ENCODE measurements at regions not wholly inside any gene's neighbourhood (a gene's known extent, or its start where the extent isn't known, plus 50 kb on each side); places are given as distances from the start of the nearest gene placed in this dataset.
"Not testable (repeated sequence)": the region's sequence is repeated elsewhere in the genome, so short reads cannot be mapped to it uniquely, and the experiment has no call there.

DNA sequence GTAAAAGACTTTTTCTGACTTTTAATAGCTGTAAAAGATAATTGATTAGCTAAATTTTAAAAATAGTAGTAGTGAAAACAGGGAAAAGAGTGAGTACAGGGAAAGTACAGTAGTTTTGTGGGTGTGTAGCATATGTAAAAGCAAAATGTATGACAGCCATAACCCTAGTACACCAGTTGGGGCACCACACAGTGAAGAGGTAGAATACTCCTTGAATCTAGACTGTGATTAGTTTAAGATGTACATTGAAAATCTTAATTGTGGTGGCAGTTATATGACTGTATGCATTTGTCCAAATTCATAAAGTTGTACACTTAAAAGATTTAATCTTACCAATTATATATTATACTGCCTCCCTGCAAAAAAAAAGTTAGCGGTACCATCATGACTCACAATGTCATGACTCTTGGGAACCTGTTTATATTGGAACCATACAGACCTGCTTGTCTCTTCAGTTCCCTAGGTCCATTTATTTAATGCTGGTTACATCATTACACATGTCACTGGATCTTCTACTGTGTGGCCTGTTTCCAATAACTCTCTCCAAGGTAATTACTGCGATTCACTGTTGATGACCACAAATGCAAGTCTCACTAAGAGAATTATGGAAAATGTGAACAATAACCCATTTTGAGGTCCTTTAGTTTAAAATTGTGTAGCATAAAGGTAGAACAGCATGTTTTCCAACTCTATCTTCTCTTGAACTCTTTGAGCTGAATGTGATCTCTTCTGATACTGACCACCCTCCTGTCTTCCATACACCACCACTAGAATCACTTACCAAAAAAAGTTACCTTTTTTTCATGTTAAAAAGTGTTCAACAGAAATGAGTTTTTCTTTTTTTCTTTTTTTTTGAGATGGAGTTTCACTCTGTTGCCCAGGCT, 264.2 kb upstream of the AMIGO2 start:
- no peak overlapping the region for H3K4me3 ChIP-seq (ENCODE audit: low read depth, low read length)
- no peak for DNase-seq (ENCODE audit: low read depth)
- no peak for TF ChIP-seq CTCF (IDR thresholded peaks at IDR 0.05; ENCODE audit: low read depth, low read length, missing control alignments)

- no peak overlapping the region for H3K4me3 ChIP-seq (ENCODE audit: low read depth, low read length)
- no peak for TF ChIP-seq CTCF (IDR thresholded peaks at IDR 0.05; ENCODE audit: low read depth, low read length, missing control alignments)
- DNase-seq (ENCODE audit: low read depth): no peak
Observed at GRCh38 chr12:47340411-47341015, 260.8 kb upstream of the AMIGO2 start.

DNA sequence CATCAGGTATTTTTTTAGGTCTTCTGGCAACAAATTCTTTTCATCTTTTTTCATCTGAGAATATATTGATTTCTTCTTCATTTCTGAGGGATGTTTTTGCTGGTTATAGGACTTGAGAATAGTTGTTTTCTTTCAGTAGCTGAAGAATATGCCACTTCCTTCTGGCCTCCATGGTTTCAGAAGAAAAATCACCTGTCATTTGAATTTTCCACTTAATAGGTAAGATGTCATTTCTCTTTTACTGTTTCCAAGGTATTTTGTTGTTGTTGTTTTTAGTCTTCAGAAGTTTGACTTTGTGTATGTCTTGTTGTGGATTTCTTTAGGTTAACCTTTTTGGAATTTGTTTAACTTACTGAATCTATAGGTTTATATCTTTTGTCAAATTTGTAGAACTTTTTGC, 257.8 kb upstream of the AMIGO2 start:
- TF ChIP-seq CTCF (IDR thresholded peaks at IDR 0.05; ENCODE audit: low read depth, low read length, missing control alignments): no peak
- DNase-seq (ENCODE audit: low read depth): no peak
- no peak overlapping the region for H3K4me3 ChIP-seq (ENCODE audit: low read depth, low read length)

DNA sequence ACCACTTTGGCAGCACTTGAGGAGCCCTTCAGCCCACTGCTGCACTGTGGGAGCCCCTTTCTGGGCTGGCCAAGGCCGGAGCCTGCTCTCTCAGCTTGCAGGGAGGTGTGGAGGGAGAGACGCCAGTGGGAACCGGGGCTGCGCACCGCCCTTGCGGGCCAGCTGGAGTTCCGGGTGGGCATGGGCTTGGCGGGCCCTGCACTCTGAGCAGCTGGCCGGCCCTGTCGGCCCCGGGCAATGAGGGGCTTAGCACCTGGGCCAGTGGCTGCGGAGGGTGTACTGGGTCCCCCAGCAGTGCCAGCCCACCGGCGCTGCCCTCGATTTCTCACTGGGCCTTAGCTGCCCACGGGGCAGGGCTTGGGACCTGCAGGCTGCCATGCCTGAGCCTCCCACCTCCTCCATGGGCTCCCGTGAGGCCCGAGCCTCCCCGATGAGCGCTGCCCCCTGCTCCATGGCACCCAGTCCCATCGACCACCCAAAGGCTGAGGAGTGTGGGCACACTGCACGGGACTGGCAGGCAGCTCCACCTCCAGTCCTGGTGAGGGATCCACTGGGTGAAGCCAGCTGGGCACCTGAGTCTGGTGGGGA, 253.6 kb upstream of the AMIGO2 start:
- not testable (repeated sequence) for DNase-seq (ENCODE audit: low read depth); H3K4me3 ChIP-seq (ENCODE audit: low read depth, low read length)

GRCh38 chr12:47328831-47329545, 249.2 kb upstream of the AMIGO2 start:
- no peak for DNase-seq (ENCODE audit: low read depth)
- no peak for TF ChIP-seq CTCF (IDR thresholded peaks at IDR 0.05; ENCODE audit: low read depth, low read length, missing control alignments)
- H3K4me3 ChIP-seq (ENCODE audit: low read depth, low read length): no peak overlapping the region

DNA sequence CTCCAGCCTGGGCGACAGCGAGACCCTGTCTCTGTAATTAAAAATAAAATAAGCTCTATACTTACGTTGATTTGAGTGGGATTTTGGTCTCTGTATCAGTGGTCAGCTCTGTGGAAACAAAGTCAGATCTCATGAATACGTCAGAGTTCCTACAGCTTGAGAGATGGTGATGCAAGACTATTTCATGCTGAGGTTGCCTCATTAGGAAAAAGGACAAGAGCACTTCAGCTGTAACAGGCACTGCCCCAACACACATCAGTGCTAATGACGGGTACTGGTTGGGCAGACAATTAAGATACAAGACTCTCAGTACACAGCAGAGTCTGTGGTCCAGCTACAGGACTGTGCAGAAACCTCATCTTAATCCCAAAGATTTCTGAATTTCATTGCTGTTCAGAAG, 246.4 kb upstream of the AMIGO2 start:
- H3K4me3 ChIP-seq (ENCODE audit: low read depth, low read length): no peak overlapping the region
- TF ChIP-seq CTCF (IDR thresholded peaks at IDR 0.05; ENCODE audit: low read depth, low read length, missing control alignments): no peak
- DNase-seq (ENCODE audit: low read depth): no peak

DNA sequence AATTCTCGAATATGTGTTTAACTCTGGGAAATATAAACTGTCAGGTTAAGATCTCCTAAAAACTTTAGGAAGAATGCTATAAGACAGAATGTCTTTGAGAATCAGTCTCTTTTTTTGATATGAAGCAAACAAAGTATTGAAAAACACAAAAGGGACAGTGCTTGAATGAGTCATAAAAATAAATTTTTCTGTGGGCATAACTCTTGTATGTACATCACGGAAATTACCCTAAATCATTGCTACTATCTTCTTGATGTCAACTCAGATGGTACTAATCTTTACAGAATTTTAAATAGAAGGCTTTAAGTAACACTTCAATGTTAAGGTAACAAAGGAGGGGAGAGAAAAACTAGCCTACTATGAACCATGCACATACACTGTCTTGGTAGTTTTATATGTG, 244.0 kb upstream of the AMIGO2 start:
- no peak overlapping the region for H3K4me3 ChIP-seq (ENCODE audit: low read depth, low read length)
- no peak for DNase-seq (ENCODE audit: low read depth)
- TF ChIP-seq CTCF (IDR thresholded peaks at IDR 0.05; ENCODE audit: low read depth, low read length, missing control alignments): no peak

Data from GM12864 (cell line).